GM21576 (cell line): ENCODE measurements at regions not wholly inside any gene's neighbourhood (a gene's known extent, or its start where the extent isn't known, plus 50 kb on each side); places are given as distances from the start of the nearest gene placed in this dataset.
"Not testable (repeated sequence)": the region's sequence is repeated elsewhere in the genome, so short reads cannot be mapped to it uniquely, and the experiment has no call there.

Source experiments
- ATAC-seq: cut with Tn5 transposase; IDR thresholded peaks from one replicate; pipeline ENCODE4 v1.9.1; 2021; ENCODE audit warnings: mild to moderate bottlenecking, moderate library complexity; ENCODE audit not compliant: unreplicated experiment

- ATAC-seq, result no peak
These were observed 64.0 kb downstream of the GPRASP3 start for GRCh38 chrX:102784550-102784949.

DNA sequence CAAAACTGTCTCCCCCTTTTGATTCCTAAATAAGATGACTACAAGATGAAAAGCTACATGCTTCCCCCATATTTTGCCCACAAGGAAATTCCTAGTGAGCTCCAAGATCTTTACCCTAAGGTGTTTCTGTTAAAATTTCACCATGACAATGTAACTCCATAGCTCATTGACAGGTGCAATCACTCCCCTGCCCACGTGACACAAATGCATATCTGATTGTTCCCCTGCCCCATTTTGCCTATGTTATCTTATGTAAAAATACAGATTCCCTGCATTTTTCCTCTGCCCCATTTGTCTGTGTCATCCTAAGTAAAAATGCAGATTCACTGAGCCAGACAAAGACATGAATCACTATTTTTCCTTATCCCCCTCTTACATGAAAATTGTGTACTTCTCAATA lies 66.7 kb downstream of the GPRASP3 start:
- ATAC-seq, result no peak

GRCh38 chrX:102808336-102808735 lies 87.8 kb downstream of the GPRASP3 start:
- ATAC-seq, result no peak

GRCh38 chrX:102818269-102818668 lies 97.7 kb downstream of the GPRASP3 start:
- ATAC-seq, result not testable (repeated sequence)

DNA sequence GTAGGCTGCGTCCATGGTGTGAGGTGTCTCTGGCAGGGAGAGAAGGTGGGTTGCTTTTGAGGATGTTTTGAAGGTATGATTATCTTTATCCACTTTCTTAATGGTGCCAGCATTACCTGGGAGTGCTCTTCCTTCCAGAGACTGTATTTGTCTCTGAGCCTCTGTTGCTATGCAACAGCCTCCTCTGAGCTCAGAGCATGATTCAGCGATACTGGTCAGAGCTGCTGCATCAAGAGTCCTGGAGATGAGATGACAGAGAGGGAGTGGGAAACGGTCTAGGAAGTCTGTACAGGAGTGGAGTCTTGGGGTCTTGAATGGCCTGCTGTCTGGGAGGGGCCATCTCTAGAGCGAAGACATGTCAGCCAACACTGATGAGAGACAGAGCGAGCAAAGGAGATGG lies 104.4 kb upstream of the RAB40AL start:
- no peak for ATAC-seq

DNA sequence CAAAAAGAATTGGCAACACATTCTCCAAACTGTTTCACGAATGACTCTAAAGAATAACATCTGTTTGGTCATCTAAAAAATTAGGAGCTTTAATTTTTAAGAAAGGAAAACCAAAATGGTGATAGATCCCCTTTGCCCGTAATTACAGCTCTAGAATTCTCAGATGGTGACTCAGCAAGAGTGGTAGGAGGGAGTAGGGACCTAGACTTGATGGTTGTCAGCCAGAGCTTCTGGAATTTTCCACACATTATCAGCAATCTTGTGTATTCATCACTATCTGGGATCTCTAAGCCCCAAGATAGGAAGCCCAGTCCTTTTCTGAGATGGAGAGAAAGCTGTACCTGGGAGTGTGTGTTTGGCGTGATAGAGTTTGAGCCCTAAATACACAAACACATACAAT lies 103.9 kb upstream of the RAB40AL start:
- ATAC-seq, result no peak

GRCh38 chrX:102835504-102836146 lies 101.4 kb upstream of the RAB40AL start:
- no peak for ATAC-seq

DNA sequence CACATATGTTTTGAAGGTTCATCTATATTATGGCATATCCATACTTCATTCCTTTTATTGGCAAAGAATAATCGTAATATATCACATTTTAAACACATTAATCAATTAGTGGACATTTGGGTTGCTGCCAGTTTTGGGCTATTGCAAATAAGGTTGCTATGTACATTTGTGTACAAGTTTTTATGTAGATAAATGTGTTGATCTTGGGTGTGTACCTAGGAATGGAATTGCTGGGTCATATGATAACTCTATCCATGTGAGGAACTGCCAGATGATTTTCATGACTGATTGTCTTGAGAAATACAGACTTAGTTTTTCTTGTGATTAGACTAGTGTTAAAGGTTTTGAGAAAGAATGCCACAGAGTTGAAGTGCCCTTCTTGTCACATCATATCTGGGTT lies 99.2 kb upstream of the RAB40AL start:
- ATAC-seq, result no peak

GRCh38 chrX:102840871-102841705 lies 96.0 kb upstream of the RAB40AL start:
- ATAC-seq, result no peak

- no peak for ATAC-seq
These were observed 95.4 kb upstream of the RAB40AL start for GRCh38 chrX:102841706-102842003.

- ATAC-seq, result no peak
These were observed 92.1 kb upstream of the RAB40AL start for GRCh38 chrX:102845020-102845419.

DNA sequence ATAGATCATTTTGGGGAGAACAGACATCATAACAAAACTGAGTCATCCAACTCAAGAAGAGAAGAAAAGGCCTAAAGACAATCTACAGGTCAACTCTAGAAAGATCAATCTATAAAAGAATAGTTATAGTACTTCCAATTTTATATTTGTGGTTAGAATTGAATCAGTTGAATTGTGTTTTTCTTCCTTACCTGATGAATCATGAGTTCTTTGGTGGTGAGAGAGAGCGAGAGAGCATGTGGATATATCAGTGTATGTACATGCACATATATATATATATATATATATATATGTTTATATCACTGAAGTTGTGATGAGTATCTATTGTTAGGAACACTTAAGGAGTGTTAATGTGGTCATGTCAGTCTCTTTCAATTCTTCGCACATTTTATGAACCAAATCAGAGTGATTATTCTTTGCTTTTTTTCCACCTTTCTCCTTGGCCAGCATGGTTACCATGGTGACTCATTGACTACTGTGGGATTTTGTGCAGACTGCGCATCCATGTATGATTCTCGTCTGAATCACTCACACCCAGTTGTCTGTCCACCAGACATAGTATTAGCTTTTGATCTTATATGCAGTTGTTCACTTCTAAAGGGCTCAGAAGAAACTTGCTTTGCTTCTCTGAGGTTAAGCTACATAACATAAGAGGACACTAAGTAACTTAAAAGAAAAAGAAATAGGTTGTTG lies 90.4 kb upstream of the RAB40AL start:
- ATAC-seq, result no peak

DNA sequence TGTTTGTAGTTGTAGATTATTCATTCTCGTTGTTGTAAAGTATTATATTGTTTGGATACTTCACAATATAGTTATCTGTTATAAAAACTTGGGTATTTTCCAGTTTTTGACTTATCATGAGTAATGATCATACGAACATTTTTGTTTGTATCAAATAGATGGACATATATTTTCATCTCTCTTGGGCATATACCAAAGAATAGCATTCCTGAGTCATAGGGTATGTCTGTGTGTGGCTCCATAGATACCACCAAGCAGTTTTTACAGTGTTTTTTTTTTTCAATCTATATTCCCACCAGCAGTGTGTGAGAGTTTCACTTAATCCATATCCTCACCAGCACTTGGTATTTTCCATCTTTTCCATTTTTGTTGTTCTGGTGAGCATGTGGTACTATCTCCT lies 89.7 kb upstream of the RAB40AL start:
- ATAC-seq, result no peak

GRCh38 chrX:102849396-102849795 lies 87.7 kb upstream of the RAB40AL start:
- ATAC-seq, result no peak

- ATAC-seq, result not testable (repeated sequence)
These were observed 78.1 kb upstream of the RAB40AL start for GRCh38 chrX:102858826-102859549.

GRCh38 chrX:102859550-102859871 lies 77.6 kb upstream of the RAB40AL start:
- no peak for ATAC-seq

DNA sequence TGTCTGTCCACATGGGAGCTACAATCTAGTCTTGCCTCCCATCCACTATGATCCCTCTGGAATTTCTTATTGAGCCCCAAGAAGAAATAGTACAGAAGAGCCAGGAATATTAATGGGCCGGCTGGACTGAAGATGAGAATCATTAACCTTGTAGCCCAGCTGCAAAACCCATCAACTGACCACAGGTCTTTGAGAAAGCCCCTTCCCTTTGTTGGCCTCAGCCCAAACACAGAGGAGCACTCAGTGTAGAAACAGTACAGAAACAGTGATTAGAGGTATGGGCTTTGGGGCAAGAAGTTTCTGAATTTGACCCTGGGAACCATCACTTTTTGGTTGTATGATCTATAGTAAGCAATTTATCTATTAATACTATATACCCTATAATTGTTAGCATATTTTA lies 76.8 kb upstream of the RAB40AL start:
- no peak for ATAC-seq

GRCh38 chrX:102863735-102864134 lies 73.3 kb upstream of the RAB40AL start:
- peak; percentile 97 for ATAC-seq

- no peak for ATAC-seq
These were observed 70.0 kb upstream of the RAB40AL start for GRCh38 chrX:102866981-102867656.

- ATAC-seq, result no peak
These were observed 53.6 kb upstream of the RAB40AL start for GRCh38 chrX:102883491-102883890.
